HG03039 (cell line): ENCODE measurements at regions not wholly inside any gene's neighbourhood (a gene's known extent, or its start where the extent isn't known, plus 50 kb on each side); places are given as distances from the start of the nearest gene placed in this dataset.

Source experiments
- ATAC-seq: cut with Tn5 transposase; IDR thresholded peaks from one replicate; pipeline ENCODE4 v1.9.1; 2021; ENCODE audit warnings: mild to moderate bottlenecking, moderate library complexity; ENCODE audit not compliant: unreplicated experiment

DNA sequence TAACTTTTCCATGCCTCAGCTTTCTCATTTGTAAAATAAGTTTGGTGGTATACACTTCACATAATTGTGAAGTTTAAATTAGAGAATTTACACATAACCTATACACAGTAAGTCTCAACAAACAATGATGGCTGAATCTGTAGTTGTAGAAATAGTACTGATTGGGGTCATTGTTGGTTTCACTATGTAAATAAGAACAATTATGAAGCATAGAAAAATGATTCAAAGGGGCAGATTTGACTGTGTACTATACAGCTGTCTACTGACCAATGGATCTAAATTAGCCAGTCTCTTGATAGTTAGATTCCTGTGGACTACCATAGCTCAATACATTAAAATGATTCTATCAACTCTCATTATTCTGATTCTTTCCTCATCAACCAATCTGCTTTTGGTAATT lies 181.1 kb upstream of the STXBP5 start:
- ATAC-seq = no peak

DNA sequence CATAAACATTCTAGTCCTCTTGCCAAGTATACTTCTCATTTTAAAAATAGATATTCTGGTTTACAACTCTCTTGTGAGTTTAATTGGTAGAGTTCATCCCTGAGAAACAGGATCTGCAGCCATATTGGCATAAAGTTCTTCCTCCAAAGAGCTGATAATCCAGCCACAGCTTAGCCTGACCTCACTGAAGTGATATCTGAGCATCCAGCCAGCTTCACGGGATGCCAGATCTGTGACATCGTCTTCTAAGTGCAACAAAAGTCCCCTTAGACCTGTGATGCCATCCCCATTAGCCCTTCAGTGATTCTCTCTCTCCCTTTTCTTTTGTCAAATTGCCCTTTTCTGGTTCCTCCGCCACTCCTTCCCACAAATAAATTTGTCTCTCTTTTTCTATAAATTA lies 180.6 kb upstream of the STXBP5 start:
- no peak for ATAC-seq

DNA sequence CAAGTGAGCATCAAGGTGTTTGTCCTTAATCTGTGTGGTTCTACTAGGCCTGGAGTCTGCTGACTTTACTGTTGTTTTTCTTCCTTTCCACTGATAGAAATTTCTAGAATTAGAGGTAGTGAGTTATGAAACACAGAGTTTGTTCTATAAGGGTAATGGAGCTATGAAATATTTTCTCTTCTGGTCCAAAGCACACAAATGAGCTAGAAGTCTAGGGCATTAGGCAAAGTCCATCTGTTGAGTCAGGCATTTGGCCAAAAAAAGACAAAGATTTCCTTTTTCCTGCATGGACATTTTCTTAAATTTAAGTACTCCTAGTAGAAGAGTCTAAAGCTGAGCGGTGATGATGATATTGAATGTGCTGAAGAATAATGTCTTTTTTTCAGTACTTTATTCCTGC lies 174.3 kb upstream of the STXBP5 start:
- no peak for ATAC-seq

DNA sequence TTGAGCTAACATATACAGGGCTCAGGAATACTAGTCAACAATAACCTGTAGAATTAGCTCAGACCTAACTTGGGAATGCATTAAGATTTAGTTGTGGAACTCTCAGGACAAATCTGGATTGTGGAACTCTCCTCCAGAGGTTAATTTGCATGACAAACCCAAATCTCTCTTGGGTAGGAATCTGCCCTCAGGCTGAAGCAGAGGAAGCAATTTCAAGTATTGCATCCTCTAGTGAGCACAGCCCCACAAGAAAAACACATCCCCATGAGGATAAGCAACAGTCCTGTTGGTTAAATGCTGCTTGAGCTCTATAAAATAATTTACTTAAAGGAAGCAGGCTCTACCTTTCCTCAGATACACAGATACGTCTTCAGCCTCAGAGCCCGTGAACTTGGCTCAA lies 170.9 kb upstream of the STXBP5 start:
- ATAC-seq = no peak

DNA sequence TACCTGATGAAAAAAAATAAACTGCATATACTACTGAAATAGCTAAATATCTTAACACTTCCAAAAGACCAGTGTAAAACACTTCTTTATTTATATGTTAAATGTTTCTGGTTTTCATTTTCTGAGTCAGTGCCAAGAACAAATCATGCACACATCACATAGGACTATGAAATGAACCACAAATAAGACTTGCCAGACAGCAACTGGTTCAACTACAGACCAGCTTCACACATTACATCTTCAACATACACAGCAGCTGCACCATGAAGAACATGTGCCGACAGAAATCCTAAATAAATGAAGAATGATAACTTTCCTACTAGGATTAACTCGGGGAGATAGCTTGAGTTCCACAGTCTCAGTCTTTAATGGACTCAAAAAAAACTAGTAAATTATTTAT lies 168.3 kb upstream of the STXBP5 start:
- ATAC-seq = no peak

DNA sequence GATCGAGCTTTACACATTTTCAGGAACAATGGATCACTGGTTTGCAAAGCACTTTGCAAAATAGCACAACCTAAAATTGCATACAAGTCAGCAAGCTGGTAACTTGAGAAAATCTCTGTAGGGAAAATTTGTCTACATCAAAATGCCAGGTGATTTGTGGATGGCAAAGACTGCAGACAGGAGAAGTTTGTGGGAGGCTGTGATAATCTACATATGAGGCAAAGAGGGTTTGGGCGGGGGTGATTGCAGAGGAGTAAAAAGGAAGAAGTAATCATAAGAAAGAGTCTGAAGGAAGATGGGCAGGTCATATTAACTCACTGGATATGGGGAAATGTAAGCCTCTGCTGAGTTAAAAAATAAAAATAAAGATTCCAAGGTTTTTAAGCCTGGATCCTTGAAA lies 166.3 kb upstream of the STXBP5 start:
- no peak for ATAC-seq

DNA sequence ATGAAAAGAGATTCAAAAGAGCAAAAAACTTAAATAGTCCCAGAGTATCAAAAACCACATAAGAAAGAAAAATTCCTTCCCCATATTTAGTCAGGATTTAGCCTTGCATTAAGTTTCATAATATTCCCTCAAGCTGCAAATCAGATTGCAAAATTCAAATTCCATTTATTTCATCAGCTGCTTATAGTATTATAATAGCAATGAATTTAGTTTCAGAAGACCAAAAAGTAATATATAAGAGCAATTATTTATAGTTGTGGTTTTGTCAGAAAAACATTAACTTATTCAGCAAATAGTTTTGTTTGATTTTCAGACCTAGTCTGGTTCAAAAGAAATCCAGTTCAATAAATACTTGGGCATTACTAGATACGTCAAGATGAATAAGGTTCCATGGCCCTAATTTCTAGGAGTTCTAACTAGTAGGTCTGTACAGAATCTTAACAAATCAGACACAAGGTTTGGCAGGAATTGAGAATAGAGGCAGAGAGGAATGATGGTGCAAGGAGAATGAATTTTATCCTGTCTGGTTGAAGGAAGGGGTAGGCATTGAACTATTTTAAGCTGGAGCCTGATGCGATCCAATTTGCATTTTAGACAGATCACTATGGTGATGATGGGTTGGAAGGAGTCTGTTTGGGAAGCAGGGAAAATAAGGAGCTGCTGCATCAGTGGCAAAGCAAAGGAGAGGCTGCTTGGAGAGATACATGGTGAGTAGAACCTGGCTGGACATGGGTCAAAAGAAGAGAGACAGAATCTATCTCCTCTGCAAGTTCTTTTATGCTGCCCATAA lies 163.9 kb upstream of the STXBP5 start:
- ATAC-seq = no peak

DNA sequence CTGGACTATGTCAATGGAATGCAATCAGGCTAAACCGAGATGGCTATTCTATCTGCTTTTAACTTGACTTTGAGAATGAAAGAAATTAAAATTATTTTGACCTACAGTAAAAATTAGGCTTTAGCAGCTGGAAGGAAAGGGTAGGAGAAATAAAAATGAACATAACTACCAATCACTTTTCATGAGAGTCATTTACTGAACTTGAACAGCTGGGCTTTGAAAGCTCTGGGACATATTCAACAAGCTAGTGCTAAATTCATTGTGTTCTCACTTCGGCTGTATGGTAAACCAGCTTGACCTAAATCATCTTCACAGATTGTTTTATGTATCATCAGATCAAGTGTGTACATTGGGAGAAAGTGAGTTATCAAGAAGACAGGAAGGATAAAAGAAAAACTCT lies 161.5 kb upstream of the STXBP5 start:
- no peak for ATAC-seq

DNA sequence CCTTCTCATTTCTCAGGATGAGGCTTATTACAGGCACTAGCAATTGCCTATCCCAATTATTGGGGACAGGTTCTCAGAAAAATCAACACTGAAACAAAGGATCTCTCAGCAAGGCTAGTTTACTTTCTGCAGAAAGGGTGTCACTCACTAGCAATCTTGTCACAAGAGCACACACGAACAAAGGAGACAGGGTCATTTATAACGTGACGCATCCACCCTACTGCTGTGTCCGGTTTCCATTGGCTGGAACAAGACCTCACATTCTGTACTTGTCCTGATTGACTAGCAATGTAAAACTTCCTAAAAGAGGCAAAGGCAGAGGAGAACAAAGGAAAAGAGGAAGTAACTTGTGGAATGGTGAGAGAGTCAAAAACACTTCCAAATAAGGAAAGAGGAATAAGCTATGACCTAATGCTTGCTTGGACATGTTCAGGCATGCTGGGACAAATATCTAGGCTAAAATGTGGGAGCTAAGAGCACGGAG lies 160.2 kb upstream of the STXBP5 start:
- ATAC-seq = no peak

DNA sequence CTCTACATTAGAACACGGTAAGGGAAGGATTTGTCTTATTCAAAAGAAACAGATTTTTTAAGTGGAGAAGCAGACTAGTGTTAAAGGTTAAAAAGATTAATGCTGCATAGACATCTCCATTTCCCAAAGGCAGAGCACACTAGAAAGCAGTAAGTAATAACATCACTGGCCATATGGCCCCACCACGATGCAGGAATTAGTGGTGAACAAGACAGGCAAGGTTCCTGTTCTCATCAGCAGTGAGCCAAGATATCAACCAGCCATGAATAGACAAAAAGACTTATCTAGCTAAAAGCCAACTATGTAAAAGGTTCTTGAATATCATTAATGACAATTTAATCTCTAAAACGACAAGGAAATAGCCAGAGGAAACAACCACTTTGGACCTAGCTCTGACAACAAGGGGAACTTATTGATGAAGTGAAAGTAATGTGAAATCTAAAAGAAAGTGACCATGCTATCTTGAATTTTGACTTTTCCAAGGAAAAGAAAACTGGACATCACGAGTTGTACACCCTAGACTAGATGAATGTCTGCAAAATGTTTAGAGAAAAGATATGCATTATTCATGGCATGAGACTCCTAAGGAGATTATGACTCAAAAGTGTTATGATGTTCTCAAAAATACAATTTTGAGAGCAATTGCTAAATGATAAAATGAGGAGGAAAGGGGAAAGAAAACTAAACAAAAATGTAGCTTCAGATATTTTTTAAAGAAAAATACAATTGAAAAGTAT lies 157.9 kb upstream of the STXBP5 start:
- ATAC-seq = no peak

DNA sequence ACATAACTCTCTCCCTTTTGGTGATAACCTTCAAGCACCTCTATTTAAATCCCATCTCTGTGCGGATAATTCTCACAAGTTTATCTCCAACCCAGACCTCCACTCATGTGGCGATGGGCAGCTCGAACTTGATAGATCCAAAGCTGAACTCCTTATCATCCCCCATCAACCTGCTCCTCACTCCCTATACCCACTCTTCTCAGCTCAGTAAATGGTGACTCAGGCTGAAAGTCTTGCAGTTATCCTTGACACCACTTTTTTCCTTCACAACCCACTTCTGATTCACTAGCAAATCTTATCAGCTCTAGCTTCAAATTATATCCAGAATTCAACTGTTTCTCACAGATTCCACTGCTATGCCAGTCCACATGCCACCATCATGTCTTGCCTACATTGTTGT lies 155.3 kb upstream of the STXBP5 start:
- no peak for ATAC-seq

DNA sequence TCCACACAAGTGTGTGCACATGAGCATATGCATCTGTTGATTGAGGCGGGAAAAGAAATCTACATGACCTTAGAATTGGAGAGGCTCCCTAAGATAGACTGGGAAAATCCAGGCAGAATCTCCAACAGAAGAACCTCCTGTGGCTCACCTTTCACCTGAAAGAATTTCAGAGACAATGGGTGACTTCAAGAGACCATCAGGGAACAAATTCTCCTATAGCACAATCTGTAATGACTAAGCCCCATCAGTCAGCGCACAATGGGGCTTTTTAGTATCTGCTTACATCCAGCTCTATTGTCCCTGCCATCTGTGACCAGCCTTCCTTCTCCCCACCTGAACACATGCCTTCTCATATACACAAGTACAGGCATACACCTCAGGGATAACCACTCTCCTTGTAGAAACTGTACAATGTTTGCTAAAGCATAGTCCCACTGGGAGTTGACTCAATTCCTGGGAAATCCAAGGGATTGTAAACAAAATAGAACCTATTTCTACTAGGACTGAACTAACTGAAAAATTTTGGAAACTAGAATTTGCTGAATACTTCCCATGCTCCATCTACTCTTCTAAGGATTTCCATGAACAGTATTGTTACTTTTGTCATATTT lies 150.8 kb upstream of the STXBP5 start:
- ATAC-seq = no peak

DNA sequence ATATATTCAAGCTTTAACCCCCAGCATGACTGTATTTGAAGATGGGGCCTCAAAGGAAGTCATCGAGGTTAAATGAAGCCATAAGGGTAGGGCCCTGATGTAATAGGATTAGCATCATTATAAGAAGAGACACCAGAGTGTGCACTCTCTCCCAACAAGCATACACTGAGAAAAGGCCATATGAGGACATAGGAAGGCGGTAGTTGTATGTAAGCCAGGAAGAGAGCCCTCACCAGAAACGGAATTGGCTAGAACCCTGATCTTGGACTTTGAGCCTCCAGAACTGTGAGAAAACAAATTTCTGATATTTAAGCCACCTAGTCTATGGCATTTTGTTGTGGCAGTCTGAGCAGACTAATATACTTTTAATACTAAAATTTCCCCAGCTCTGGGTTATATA lies 150.1 kb upstream of the STXBP5 start:
- no peak for ATAC-seq

DNA sequence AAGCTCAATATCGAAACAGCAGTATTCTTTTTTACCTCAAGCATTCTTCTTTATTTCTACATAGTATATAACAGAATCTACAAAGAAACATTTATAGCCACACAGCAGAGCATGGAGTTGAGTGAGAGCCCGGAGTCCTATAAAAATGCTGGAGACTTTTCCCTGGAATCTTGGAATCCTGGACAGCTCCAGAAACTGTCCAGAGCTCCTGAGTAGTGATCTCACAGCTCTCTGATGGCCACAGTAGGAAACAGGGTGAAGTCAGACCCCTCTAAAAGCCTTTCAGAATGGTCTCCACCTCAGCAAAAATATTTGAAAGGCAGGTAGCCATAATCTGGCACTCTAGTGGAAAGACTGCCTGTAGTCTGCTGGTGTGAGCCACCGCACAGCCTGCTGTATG lies 149.3 kb upstream of the STXBP5 start:
- no peak for ATAC-seq

DNA sequence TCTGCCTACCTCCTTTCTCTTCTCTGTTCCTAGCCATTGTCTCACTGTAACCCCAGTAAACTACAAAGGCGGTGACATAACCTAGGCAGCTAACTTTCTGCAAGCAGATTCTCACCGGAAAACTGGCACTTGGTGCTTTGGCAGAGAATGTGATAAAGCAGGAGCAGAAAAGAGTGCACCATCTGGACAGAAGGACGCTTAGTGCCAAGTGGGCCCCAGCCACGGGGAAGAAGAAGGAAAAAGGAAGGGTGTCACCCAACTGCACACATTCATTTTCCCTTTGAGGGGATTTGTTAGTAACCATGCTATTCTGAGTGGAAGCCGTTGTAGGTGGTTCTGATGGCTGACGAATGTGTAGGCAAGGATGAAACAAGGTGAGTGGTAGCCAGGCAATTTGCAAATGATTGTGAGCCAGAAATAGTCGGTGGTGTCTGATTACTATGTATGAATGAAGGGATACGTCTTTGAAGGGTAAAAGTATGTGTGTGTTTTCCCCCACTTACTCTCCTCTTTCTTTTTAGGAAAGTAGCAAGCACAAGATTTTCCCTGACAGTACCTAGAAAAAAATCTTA lies 148.3 kb upstream of the STXBP5 start:
- ATAC-seq = no peak

DNA sequence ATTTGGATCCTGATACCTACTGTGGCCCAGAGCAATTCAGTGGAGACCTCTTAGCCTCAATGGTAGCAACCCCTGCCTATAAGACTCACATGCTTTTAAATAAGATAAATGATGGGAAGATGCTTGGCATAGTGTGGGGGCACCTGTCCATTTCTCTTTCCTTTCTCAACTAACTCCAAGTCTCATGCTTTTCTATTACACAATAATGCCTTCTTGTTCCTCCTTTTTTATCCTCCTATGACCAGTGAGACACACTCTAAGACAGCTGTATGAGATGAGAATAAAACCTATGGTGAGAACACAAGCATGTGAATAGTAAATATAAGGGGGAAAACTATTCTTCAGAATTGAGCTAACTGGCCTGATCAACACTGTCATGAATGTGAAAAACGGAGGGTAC lies 147.0 kb upstream of the STXBP5 start:
- ATAC-seq = no peak

DNA sequence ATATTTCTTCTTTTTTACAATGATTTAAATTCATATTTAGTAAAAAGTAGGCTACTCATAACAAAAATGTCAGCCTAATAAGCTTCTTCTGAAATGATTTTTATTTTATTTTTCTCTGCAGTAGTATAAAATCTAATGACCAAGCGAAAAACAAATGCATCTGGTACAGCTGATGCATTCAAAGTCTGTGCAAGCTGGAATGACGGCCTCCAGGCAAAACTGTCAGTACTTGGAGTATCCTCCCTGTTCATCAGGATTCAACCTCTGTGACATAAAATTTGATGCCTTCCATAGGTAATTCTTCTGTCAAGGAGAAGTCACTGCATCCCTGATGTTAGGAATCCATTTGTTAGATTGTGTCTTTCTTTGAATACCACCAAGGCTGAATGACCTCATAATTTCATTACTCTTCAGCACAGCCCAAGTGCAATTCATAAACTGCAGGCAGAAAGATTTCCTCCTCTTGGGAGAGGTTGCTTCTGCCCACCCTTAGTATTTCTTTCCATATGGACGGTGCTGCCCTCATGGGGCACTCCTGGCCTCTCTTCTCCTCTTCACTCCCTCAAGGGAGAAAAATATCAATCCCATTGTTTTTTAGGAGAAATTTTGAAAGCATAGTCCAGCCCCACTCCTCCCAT lies 146.4 kb upstream of the STXBP5 start:
- no peak for ATAC-seq

DNA sequence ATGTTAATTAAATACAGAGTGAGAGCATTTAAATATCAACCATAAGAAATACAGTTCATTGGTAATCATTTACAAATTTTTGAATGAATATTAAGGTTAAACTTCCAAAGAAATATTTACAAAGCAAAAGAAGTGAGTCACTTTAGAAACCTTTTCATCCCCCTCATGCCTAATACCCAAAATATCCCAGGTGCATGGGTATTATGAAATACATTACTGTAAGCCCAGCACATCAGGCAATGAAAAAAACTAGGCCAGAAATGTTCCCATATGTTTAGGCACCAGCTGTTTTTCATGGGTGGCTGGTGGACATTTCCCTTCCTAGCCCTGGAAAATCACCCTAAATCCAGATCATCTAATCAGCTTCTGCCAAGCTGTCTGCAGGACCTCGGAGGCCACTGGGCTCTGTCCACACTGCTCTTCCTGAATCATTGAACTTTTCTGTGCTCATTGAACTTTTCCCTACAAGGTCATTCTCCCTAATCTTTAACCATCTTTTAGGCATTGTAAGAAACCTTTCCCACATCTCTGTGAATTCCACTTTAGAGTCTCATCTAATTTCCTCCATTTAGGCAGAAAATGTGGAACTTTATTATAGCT lies 145.3 kb upstream of the STXBP5 start:
- ATAC-seq = no peak

DNA sequence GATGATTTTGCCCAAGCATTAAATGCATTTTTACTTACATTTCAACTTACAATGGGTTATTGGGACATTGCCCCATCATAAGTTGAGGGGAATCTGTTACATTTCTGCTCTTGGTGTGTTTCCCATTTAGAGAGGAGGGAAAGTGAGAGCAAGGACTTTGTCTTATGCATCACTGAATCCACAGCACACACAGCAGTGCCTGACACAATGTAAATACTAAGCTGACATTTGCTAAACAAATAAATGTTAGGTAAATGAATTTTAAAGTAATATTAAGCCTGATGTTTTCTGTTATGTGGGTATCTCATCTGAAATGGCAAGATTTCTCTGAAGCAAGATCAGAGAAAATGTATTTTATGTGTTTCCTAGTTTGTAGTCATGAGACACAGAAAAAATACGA lies 143.6 kb upstream of the STXBP5 start:
- ATAC-seq = no peak

DNA sequence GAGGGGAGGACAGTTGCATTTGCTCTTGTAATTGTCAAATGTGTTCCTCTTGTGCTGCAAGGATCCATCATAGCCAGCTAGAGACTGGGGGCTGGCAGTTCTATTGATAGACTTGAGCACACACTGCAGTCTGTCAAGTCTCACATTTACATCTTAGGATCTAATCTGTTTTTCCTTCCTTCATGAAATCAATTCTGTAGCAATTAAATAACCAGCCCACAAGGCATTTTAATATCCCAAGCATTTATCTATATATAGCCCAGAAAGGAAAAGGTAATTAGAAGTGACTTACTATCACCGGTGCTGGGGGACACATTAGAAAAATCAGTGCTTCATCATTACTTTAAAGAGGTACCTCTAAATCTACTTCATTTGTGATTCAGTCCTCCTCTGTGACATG lies 143.0 kb upstream of the STXBP5 start:
- no peak for ATAC-seq
